SK-N-SH (cell line): ENCODE measurements at regions not wholly inside any gene's neighbourhood (a gene's known extent, or its start where the extent isn't known, plus 50 kb on each side); places are given as distances from the start of the nearest gene placed in this dataset.

Source experiments
- CTCF ChIA-PET: fragments of 300-600, 350-600 bp; formaldehyde crosslinking; extraction: SDS; loops from one replicate; lab custom pipeline; 2021; lab: Yijun Ruan, JAX
- POLR2A ChIA-PET: fragments of 350-600 bp; sonication (Branson Sonifier 250); formaldehyde crosslinking; extraction: SDS; loops from one replicate; lab custom pipeline; 2020; ENCODE audit warnings: antibody characterized with exemption, inconsistent platforms; lab: Yijun Ruan, JAX
- DNase-seq: peaks from one replicate; pipeline ENCODE4 v3.0.0; 2012
- H2AFZ ChIP-seq: fragments of 200-600 bp; sonication (generic); 2 replicates; pipeline ENCODE4 v1.8.1; 2016; ENCODE audit warnings: antibody characterized with exemption, mild to moderate bottlenecking, low read depth
- H3F3A ChIP-seq: fragments of 200-600 bp; sonication (generic); replicated peaks from 2 replicates; pipeline ENCODE3; 2016; ENCODE audit warnings: antibody characterized with exemption, mild to moderate bottlenecking; ENCODE audit not compliant: insufficient read depth
- H3K27ac ChIP-seq, 2 experiments: fragments of 200-500 bp in 1 of 2; fragments of 200-600 bp in 1 of 2; sonication (Bioruptor generic) in 1 of 2; sonication (generic), shearing (Covaris generic) in 1 of 2; 2 replicates each; pipeline versions ENCODE4 v1.5.1 to v1.6.1; 2014 to 2016; ENCODE audit warnings: low read depth in 2 of 2, inconsistent platforms in 1 of 2, low read length in 1 of 2, mild to moderate bottlenecking in 1 of 2, mixed read lengths in 1 of 2
- H3K27me3 ChIP-seq: fragments of 200-600 bp; sonication (generic), shearing (Covaris generic); 2 replicates; pipeline ENCODE4 v1.6.1; 2016; ENCODE audit warnings: mixed run types; ENCODE audit not compliant: insufficient read depth
- H3K36me3 ChIP-seq, 2 experiments: fragments of 200-500 bp in 1 of 2; fragments of 200-600 bp in 1 of 2; sonication (Bioruptor generic) in 1 of 2; sonication (generic) in 1 of 2; replicated peaks in 1 of 2; 2 replicates each; pipeline versions ENCODE3 to v1.5.1; 2014 to 2016; ENCODE audit warnings: low read length in 1 of 2, mild to moderate bottlenecking in 1 of 2; ENCODE audit not compliant: insufficient read depth in 2 of 2, control insufficient read depth in 1 of 2
- H3K4me1 ChIP-seq, 2 experiments: fragments of 200-500 bp in 1 of 2; fragments of 200-600 bp in 1 of 2; sonication (Bioruptor generic) in 1 of 2; sonication (generic), shearing (Covaris generic) in 1 of 2; 2 replicates each; pipeline versions ENCODE4 v1.5.1 to v1.6.1; 2014 to 2016; ENCODE audit warnings: low read depth in 1 of 2, low read length in 1 of 2, mixed run types in 1 of 2; ENCODE audit not compliant: insufficient read depth in 2 of 2, control insufficient read depth in 1 of 2
- H3K4me2 ChIP-seq: fragments of 200-600 bp; sonication (generic), shearing (Covaris generic); 2 replicates; pipeline ENCODE4 v1.6.1; 2017; ENCODE audit warnings: mixed run types
- H3K4me3 ChIP-seq, 2 experiments: fragments of 200-500 bp in 1 of 2; fragments of 200-600 bp in 1 of 2; sonication (Bioruptor generic) in 1 of 2; sonication (generic), shearing (Covaris generic) in 1 of 2; 2 replicates each; pipeline versions ENCODE4 v1.5.1 to v1.8.1; 2014 to 2016; ENCODE audit warnings: low read depth in 2 of 2, inconsistent platforms in 1 of 2, low read length in 1 of 2, mild to moderate bottlenecking in 1 of 2, mixed read lengths in 1 of 2, moderate library complexity in 1 of 2
- H3K79me2 ChIP-seq: fragments of 200-600 bp; sonication (generic); 2 replicates; pipeline ENCODE4 v1.8.1; 2017; ENCODE audit warnings: mild to moderate bottlenecking; ENCODE audit not compliant: insufficient read depth
- H3K9ac ChIP-seq: fragments of 200-600 bp; sonication (generic); 2 replicates; pipeline ENCODE4 v1.6.1; 2017; ENCODE audit warnings: mixed run types
- H3K9me2 ChIP-seq: fragments of 200-600 bp; sonication (generic); 2 replicates; pipeline ENCODE4 v1.6.1; 2017; ENCODE audit warnings: mixed run types
- H3K9me3 ChIP-seq: fragments of 200-600 bp; sonication (generic); 2 replicates; pipeline ENCODE4 v1.6.1; 2017; ENCODE audit warnings: mixed run types, mild to moderate bottlenecking, moderate library complexity
- H4K20me1 ChIP-seq: fragments of 200-600 bp; sonication (generic); 2 replicates; pipeline ENCODE4 v1.6.1; 2017; ENCODE audit warnings: mild to moderate bottlenecking, mixed run types; ENCODE audit not compliant: insufficient read depth
- ELF1 ChIP-seq: IDR thresholded peaks from 2 replicates; pipeline ENCODE4 v1.4.0; 2012
- EP300 ChIP-seq, 2 experiments: IDR thresholded peaks; 2 replicates each; pipeline versions ENCODE4 v1.4.0 to v1.6.1; 2012; ENCODE audit warnings: borderline replicate concordance in 1 of 2, low read depth in 1 of 2, low read length in 1 of 2
- FOXM1 ChIP-seq: IDR thresholded peaks from 2 replicates; pipeline ENCODE4 v1.4.0; 2012; ENCODE audit warnings: low read depth, mild to moderate bottlenecking
- IRF3 ChIP-seq: fragments of 150-350 bp; IDR thresholded peaks from 2 replicates; pipeline ENCODE4 v1.6.1; 2016; ENCODE audit warnings: mild to moderate bottlenecking, low read depth, low read length
- JUND ChIP-seq: IDR thresholded peaks from 2 replicates; pipeline ENCODE4 v1.4.0; 2012
- MEF2A ChIP-seq: IDR thresholded peaks from 2 replicates; pipeline ENCODE4 v1.4.0; 2012; ENCODE audit warnings: low read depth, borderline replicate concordance
- PBX3 ChIP-seq: IDR thresholded peaks from 2 replicates; pipeline ENCODE4; 2012
- RAD21 ChIP-seq: IDR thresholded peaks from 2 replicates; pipeline ENCODE4 v1.6.1; 2012; ENCODE audit warnings: mild to moderate bottlenecking, low read length
- SIN3A ChIP-seq: IDR thresholded peaks from 2 replicates; pipeline ENCODE4 v1.6.1; 2012; ENCODE audit warnings: low read depth, mild to moderate bottlenecking, low read length, moderate library complexity, borderline replicate concordance
- TAF1 ChIP-seq: IDR thresholded peaks from 2 replicates; pipeline ENCODE4 v1.6.1; 2012; ENCODE audit warnings: low read depth, mild to moderate bottlenecking, low read length, moderate library complexity, borderline replicate concordance
- TCF12 ChIP-seq: IDR thresholded peaks from 2 replicates; pipeline ENCODE4 v1.4.0; 2012
- USF1 ChIP-seq: IDR thresholded peaks from 2 replicates; pipeline ENCODE4 v1.4.0; 2012; ENCODE audit warnings: low read depth, borderline replicate concordance
- USF2 ChIP-seq: fragments of 150-350 bp; IDR thresholded peaks from 2 replicates; pipeline ENCODE4 v1.6.1; 2017; ENCODE audit warnings: antibody characterized with exemption, low read length, low read depth, borderline replicate concordance
- WGBS: methylation state at CpG from one replicate; pipeline ENCODE4 v1.1.6; 2017; ENCODE audit warnings: low lambda C conversion rate; 5-methylcytosine and 5-hydroxymethylcytosine counted together

- Histone ChIP-seq H4K20me1 (no peaks in the 10 kb centered on the region), H3K27ac (no peak overlapping the region), H3K36me3 (no peaks in the 10 kb centered on the region), H3K4me1 (peaks cover 0 to 8% of the 10 kb centered on the region in 2 experiments; a peak in 1 of 4 replicates), H3K79me2 (no peaks in the 10 kb centered on the region), H3K4me3 (no peak overlapping the region), H3K9ac (no peak overlapping the region), H3K9me3 (no peaks in the 10 kb centered on the region)
- CTCF ChIA-PET, result interaction anchor here (0.6 to 1.4 kb wide), 3 partner anchors 31 to 959 kb away, joined by 3 read pairs; no protein-coding TSS in a partner anchor
- POLR2A ChIA-PET, result interaction anchor here (0.6 kb wide), 1 partner anchor 594 kb away, joined by 3 read pairs; the partner anchor contains the start of gene CCDC7
- TF ChIP-seq IRF3 (no peak), PBX3 (no peak), EP300 (IDR thresholded peaks at IDR 0.05; ENCODE audit: borderline replicate concordance in 1 of 2, low read depth in 1 of 2, low read length in 1 of 2) (no peak), JUND (no peak), RAD21 (no peak)
- TF ChIP-seq, all 33 proteins: peak for 0
- Histone ChIP-seq H3F3A (no peaks in the 10 kb centered on the region), H3K27me3 (no peaks in the 10 kb centered on the region), H3K9me2 (no peaks in the 10 kb centered on the region), H3K4me2 (no peak overlapping the region), H2AFZ (no peak overlapping the region)
- DNase-seq, result peak; percentile 28
- 79% methylated on average over 1 of the region's 1 CpG for WGBS
These were observed 82.4 kb upstream of the ITGB1 start for GRCh38 chr10:33040436-33040835.

GRCh38 chr10:33039181-33039580 is 81.2 kb upstream of the ITGB1 start:
- CTCF ChIA-PET, result interaction anchor here (1.4 kb wide), 1 partner anchor 30 kb away, joined by 3 read pairs; no protein-coding TSS in a partner anchor
- Histone ChIP-seq H3K4me1 (peaks cover 5 to 8% of the 10 kb centered on the region in 2 experiments; a peak in 1 of 4 replicates), H2AFZ (no peak overlapping the region), H3K9me3 (no peaks in the 10 kb centered on the region), H3K27ac (no peak overlapping the region), H3K27me3 (no peaks in the 10 kb centered on the region), H3K9me2 (no peaks in the 10 kb centered on the region), H3K79me2 (no peaks in the 10 kb centered on the region), H3F3A (peaks cover 2% of the 10 kb centered on the region), H3K36me3 (no peaks in the 10 kb centered on the region), H4K20me1 (no peaks in the 10 kb centered on the region), H3K9ac (no peak overlapping the region), H3K4me2 (no peak overlapping the region), H3K4me3 (no peak overlapping the region)
- no peak for DNase-seq
- TF ChIP-seq PBX3, result no peak
- TF ChIP-seq USF2, result no peak
- TF ChIP-seq USF1, result no peak
- no peak for TF ChIP-seq TAF1
- no peak for TF ChIP-seq MEF2A
- no peak for TF ChIP-seq ELF1
- no peak for TF ChIP-seq SIN3A
- no peak for TF ChIP-seq EP300 (IDR thresholded peaks at IDR 0.05; ENCODE audit: borderline replicate concordance in 1 of 2, low read depth in 1 of 2, low read length in 1 of 2)
- no peak for TF ChIP-seq TCF12
- TF ChIP-seq FOXM1, result no peak
- WGBS, result 80% methylated on average over 1 of the region's 1 CpG
- POLR2A ChIA-PET, result no interaction called here
